ENCODE measurements at regions not wholly inside any gene's neighbourhood (a gene's known extent, or its start where the extent isn't known, plus 50 kb on each side); places are given as distances from the start of the nearest gene placed in this dataset.

DNA sequence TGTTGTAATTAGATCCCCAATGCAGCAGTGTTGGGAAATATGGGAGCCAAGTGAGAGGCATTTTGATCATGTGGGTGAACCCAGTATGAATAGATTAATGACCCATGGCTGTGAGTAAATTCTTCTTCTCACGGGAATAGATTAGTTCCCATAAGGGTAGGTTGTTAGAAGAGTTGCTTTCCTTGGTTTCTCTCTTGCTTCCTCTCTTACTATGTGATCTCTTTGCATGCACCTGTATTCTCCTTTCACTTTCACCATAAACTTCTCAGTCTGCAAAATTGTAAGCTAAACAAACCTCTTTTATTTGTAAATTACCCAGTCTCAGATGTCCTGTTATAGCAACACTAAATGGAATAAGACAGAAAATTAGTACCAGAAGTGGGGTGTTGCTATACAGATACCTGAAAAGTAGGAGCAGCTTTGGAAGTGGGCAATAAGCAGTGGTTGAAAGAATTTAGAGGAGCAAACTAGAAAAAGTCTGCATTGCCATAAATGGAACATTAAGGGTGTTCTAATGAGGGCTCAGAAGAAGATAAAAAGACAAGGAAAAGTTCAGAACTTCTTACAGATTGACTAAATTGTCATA is 1090.0 kb upstream of the ARRDC3 start:
- no CpG with 5 or more reads among the region's 1 CpG for WGBS, 2 experiments (ENCODE audit: insufficient coverage in 2 of 2)
- H3K4me1 ChIP-seq (ENCODE audit: control insufficient read depth, insufficient read depth, low read length, poor library complexity, severe bottlenecking) = no peaks in the 10 kb centered on the region
- H3K4me3 ChIP-seq (ENCODE audit: extremely low read depth, insufficient read depth, low read length, poor library complexity, severe bottlenecking) = no peak overlapping the region
- H3K9me3 ChIP-seq (ENCODE audit: control insufficient read depth, low read length) = no peaks in the 10 kb centered on the region
- H3K36me3 ChIP-seq (ENCODE audit: control insufficient read depth, insufficient read depth, low read length) = no peaks in the 10 kb centered on the region
- H3K27ac ChIP-seq (ENCODE audit: low read depth, low read length, severe bottlenecking) = no peak overlapping the region

DNA sequence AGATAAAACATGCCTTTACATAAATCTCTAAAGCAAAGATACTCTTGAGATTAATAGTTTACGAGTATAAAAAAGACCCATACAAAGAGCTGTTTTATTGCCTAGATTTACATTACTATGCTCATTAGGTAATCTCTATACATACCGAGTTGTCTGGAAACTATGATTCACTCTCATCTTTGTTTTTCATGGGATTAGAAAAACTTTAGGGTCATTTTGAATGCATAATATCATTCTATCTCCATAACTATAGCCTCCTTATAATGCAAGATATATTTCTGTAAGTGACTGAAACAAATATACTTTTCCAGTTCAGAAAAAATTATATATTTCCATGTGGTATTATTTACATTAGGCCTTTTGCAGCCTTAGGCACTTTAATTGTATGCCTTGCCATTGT is 1088.7 kb upstream of the ARRDC3 start:
- Histone ChIP-seq H3K4me3 (ENCODE audit: extremely low read depth, insufficient read depth, low read length, poor library complexity, severe bottlenecking) (no peak overlapping the region), H3K4me1 (ENCODE audit: control insufficient read depth, insufficient read depth, low read length, poor library complexity, severe bottlenecking) (no peaks in the 10 kb centered on the region)
- WGBS, 2 experiments (ENCODE audit: insufficient coverage in 2 of 2) = no CpG with 5 or more reads among the region's 2 CpGs

DNA sequence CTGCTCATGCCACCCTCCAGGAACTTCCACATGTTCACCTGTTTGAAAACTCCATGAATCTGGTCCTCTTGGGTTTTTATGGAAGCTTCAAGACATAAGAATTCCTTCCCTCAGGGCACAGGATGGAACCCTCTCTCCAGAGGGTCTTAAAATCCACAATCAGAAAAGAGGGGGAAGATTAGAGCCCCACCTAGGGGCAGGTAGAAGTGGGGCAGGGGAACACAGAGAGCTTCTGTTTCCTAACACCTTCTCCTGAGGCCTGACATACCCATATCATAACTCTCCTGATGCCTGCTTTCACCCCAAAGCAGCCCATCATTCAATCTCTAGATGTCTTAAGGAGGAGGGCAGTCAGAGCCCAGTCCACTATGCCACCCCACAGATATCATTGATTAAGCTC is 1087.7 kb upstream of the ARRDC3 start:
- Histone ChIP-seq H3K4me3 (ENCODE audit: extremely low read depth, insufficient read depth, low read length, poor library complexity, severe bottlenecking) (no peak overlapping the region), H3K36me3 (ENCODE audit: control insufficient read depth, insufficient read depth, low read length) (no peaks in the 10 kb centered on the region), H3K4me1 (ENCODE audit: control insufficient read depth, insufficient read depth, low read length, poor library complexity, severe bottlenecking) (no peaks in the 10 kb centered on the region), H3K27ac (ENCODE audit: low read depth, low read length, severe bottlenecking) (no peak overlapping the region), H3K9me3 (ENCODE audit: control insufficient read depth, low read length) (no peaks in the 10 kb centered on the region)

More for the DNA sequence above, 1088.7 kb upstream of the ARRDC3 start:
- no peaks in the 10 kb centered on the region for H3K9me3 ChIP-seq (ENCODE audit: control insufficient read depth, low read length)
- H3K27ac ChIP-seq (ENCODE audit: low read depth, low read length, severe bottlenecking) = no peak overlapping the region
- H3K36me3 ChIP-seq (ENCODE audit: control insufficient read depth, insufficient read depth, low read length) = no peaks in the 10 kb centered on the region

DNA sequence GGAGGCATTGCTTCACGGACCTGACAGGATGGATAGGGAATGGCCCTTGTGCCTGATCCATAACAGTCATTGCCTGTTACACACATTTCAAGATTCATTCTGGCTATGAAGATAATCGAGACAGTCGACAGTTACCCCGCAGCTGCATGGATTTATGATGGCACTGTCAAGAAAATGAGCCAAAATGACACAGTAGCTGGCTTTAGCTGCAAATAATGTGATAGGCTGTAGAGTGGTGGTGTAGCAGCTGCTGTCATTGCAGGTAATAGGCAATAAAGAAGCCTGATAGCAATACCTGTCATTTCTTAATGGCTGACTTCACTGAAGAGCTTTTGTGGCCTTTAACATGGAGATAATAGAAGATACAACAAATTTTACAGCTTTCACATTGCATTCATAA is 1085.2 kb upstream of the ARRDC3 start:
- Histone ChIP-seq H3K27ac (ENCODE audit: low read depth, low read length, severe bottlenecking) (no peak overlapping the region), H3K4me3 (ENCODE audit: extremely low read depth, insufficient read depth, low read length, poor library complexity, severe bottlenecking) (no peak overlapping the region), H3K36me3 (ENCODE audit: control insufficient read depth, insufficient read depth, low read length) (no peaks in the 10 kb centered on the region), H3K9me3 (ENCODE audit: control insufficient read depth, low read length) (no peaks in the 10 kb centered on the region), H3K4me1 (ENCODE audit: control insufficient read depth, insufficient read depth, low read length, poor library complexity, severe bottlenecking) (no peaks in the 10 kb centered on the region)
- WGBS, 2 experiments (ENCODE audit: insufficient coverage in 2 of 2) = 83 to 85% methylated on average over 1 to 3 of the region's 4 CpGs

DNA sequence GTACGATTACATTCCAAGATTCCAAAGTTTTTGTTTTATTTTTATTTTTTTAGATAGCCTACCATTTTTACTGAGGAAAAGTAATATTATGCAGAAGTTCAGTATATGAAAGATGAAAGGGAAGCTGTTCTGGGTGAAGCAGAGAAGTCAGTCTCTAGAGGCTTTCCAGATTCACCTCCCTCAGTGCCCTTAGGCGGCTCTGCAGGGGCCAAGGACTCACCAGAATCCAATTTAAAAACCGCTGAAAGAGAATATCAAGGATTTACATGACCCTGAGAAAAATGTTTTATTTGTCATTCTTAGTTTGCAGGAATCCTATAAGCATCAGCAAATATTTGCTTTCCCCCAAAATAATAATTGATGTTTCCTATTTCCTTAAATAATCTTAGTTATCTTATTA is 1084.6 kb upstream of the ARRDC3 start:
- H3K9me3 ChIP-seq (ENCODE audit: control insufficient read depth, low read length) = no peaks in the 10 kb centered on the region
- no peak overlapping the region for H3K27ac ChIP-seq (ENCODE audit: low read depth, low read length, severe bottlenecking)
- no peaks in the 10 kb centered on the region for H3K4me1 ChIP-seq (ENCODE audit: control insufficient read depth, insufficient read depth, low read length, poor library complexity, severe bottlenecking)
- H3K4me3 ChIP-seq (ENCODE audit: extremely low read depth, insufficient read depth, low read length, poor library complexity, severe bottlenecking) = no peak overlapping the region
- WGBS, 2 experiments (ENCODE audit: insufficient coverage in 2 of 2) = no CpG with 5 or more reads among the region's 3 CpGs
- H3K36me3 ChIP-seq (ENCODE audit: control insufficient read depth, insufficient read depth, low read length) = no peaks in the 10 kb centered on the region

DNA sequence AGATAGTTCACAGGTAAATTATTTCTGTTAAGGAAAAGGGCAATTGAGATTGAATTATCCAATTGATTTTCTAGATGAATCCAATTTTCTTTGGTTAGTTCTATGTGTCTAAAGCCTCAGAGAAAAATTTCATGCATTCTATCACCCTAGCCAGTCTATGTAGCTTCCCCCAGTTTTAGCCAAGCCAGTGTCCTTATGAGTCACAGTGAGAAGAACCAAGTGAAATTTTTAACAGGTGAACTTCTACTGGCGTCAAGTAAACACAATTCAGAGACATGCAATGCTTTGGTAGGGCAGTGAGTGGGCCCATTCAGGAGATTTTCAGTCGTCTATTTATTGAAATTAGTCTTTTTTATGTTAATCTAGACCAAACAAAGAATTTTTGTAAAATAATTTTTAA is 1077.4 kb upstream of the ARRDC3 start:
- Histone ChIP-seq H3K4me1 (ENCODE audit: control insufficient read depth, insufficient read depth, low read length, poor library complexity, severe bottlenecking) (no peaks in the 10 kb centered on the region), H3K4me3 (ENCODE audit: extremely low read depth, insufficient read depth, low read length, poor library complexity, severe bottlenecking) (no peak overlapping the region), H3K36me3 (ENCODE audit: control insufficient read depth, insufficient read depth, low read length) (no peaks in the 10 kb centered on the region), H3K9me3 (ENCODE audit: control insufficient read depth, low read length) (no peaks in the 10 kb centered on the region), H3K27ac (ENCODE audit: low read depth, low read length, severe bottlenecking) (no peak overlapping the region)
- 83 to 89% methylated on average over 1 of the region's 2 CpGs for whole genome bisulfite sequencing, 2 experiments (ENCODE audit: insufficient coverage in 2 of 2)

DNA sequence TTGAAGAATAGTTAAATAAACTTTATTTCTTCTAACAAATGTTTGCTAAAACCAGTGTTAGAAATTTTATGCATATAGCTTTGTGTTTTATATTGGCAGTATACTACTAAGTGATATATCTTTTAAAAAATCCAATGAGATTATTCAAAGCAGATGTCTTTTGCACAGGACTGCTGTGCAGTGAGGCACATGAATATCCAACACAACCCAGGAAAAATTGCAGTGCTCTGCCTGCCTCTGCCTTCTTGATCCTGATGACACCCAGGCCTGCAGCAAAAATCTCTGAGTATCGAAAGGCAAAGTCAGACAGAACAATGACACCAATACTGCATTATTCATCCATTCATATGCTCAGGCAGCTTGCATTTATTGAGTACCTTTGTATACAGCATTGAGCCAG is 1076.5 kb upstream of the ARRDC3 start:
- 86% methylated on average over 1 of the region's 1 CpG; no CpG with 5 or more reads in 1 of the 2 experiments for whole genome bisulfite sequencing, 2 experiments (ENCODE audit: insufficient coverage in 2 of 2)
- Histone ChIP-seq H3K9me3 (ENCODE audit: control insufficient read depth, low read length) (no peaks in the 10 kb centered on the region), H3K4me1 (ENCODE audit: control insufficient read depth, insufficient read depth, low read length, poor library complexity, severe bottlenecking) (no peaks in the 10 kb centered on the region), H3K36me3 (ENCODE audit: control insufficient read depth, insufficient read depth, low read length) (no peaks in the 10 kb centered on the region), H3K27ac (ENCODE audit: low read depth, low read length, severe bottlenecking) (no peak overlapping the region), H3K4me3 (ENCODE audit: extremely low read depth, insufficient read depth, low read length, poor library complexity, severe bottlenecking) (no peak overlapping the region)

DNA sequence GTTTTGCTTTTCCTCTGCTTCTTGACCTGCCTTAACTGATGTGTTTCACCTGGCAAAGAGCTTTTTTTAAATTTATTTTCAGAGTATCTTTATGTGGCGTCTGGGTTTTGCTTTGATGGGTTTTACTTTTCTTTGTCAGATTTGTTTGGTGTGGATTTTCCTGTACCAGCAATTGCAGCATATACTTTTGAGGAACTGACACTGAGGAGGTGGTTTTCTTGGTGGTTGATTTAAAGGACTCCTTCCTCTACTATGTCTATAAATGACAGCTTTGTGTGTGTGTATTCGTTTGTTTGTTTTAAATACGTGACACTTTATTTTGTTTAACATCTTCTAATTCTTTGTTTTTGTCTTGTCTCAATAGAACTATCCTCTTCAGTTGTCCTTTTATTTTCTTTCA is 1071.9 kb upstream of the ARRDC3 start:
- no peaks in the 10 kb centered on the region for H3K9me3 ChIP-seq (ENCODE audit: control insufficient read depth, low read length)
- no peaks in the 10 kb centered on the region for H3K36me3 ChIP-seq (ENCODE audit: control insufficient read depth, insufficient read depth, low read length)
- no peaks in the 10 kb centered on the region for H3K4me1 ChIP-seq (ENCODE audit: control insufficient read depth, insufficient read depth, low read length, poor library complexity, severe bottlenecking)
- no peak overlapping the region for H3K27ac ChIP-seq (ENCODE audit: low read depth, low read length, severe bottlenecking)
- H3K4me3 ChIP-seq (ENCODE audit: extremely low read depth, insufficient read depth, low read length, poor library complexity, severe bottlenecking) = no peak overlapping the region
- WGBS, 2 experiments (ENCODE audit: insufficient coverage in 2 of 2) = no CpG with 5 or more reads among the region's 3 CpGs

DNA sequence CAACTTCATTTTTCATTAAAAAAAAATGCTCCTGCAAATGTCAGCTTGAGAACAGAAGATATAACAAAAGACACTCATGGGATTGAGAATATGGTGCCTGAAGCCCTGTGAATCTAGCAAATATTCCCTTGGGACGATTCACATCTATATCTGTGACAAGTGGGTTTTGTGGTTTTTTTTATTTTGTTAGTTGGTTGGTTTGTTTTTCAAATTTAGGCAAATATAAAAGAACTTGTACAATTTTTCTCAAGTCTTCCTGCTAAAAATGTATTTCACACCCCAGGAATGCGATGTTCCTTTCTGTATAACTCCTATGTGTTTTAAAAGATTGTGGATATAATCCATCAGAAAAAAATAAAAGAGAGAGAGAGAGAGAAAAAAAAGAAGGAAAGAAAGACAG is 1061.8 kb upstream of the ARRDC3 start:
- Histone ChIP-seq H3K9me3 (ENCODE audit: control insufficient read depth, low read length) (no peaks in the 10 kb centered on the region), H3K36me3 (ENCODE audit: control insufficient read depth, insufficient read depth, low read length) (no peaks in the 10 kb centered on the region), H3K4me1 (ENCODE audit: control insufficient read depth, insufficient read depth, low read length, poor library complexity, severe bottlenecking) (no peaks in the 10 kb centered on the region), H3K27ac (ENCODE audit: low read depth, low read length, severe bottlenecking) (no peak overlapping the region), H3K4me3 (ENCODE audit: extremely low read depth, insufficient read depth, low read length, poor library complexity, severe bottlenecking) (no peak overlapping the region)
- 71% methylated on average over 1 of the region's 2 CpGs; no CpG with 5 or more reads in 1 of the 2 experiments for WGBS, 2 experiments (ENCODE audit: insufficient coverage in 2 of 2)

DNA sequence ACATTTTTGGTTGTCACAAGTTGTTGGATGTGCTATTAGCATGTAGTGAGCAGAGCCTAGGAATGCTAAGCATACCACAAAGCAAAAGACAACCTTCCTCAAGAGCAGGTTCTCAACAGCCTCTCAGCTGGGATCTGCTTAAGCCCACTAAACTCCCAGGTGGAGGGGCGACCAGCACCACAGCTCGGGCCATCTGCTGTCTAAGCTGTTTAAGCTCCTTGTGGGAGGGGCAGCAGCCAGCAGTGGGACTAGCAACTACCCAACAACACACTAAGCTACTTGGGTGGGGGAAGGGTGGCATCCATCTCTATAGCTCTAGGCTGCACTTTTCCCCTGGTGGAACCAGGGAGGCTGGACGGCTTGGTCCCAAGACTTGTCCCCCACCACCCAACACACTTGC is 1052.7 kb upstream of the ARRDC3 start:
- 73 to 80% methylated on average over 1 to 2 of the region's 3 CpGs for WGBS, 2 experiments (ENCODE audit: insufficient coverage in 2 of 2)
- no peaks in the 10 kb centered on the region for H3K36me3 ChIP-seq (ENCODE audit: control insufficient read depth, insufficient read depth, low read length)

DNA sequence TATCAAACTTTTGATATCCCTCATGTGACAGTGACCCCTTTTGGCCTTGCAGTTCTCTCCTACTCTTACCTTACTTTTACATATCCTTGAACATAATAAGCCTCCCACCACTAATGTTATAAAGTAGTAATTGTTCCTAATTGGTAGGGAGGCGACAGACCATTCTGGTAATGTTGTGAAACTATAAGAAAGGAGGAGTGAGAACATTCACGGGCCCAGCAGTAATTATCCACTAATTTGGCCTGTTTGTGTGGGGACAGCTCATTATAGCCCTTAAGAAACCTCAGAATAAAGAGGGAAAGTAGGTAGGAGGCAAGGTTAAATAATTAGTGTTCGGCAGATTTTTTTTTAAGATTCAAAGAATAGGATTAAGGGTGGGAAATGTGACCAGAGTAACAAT is 1046.5 kb upstream of the ARRDC3 start:
- H3K9me3 ChIP-seq (ENCODE audit: control insufficient read depth, low read length) = no peaks in the 10 kb centered on the region
- no peak overlapping the region for H3K4me3 ChIP-seq (ENCODE audit: extremely low read depth, insufficient read depth, low read length, poor library complexity, severe bottlenecking)
- WGBS, 2 experiments (ENCODE audit: insufficient coverage in 2 of 2) = 75 to 86% methylated on average over 2 to 3 of the region's 3 CpGs
- no peaks in the 10 kb centered on the region for H3K4me1 ChIP-seq (ENCODE audit: control insufficient read depth, insufficient read depth, low read length, poor library complexity, severe bottlenecking)
- H3K27ac ChIP-seq (ENCODE audit: low read depth, low read length, severe bottlenecking) = no peak overlapping the region
- H3K36me3 ChIP-seq (ENCODE audit: control insufficient read depth, insufficient read depth, low read length) = no peaks in the 10 kb centered on the region

More for the DNA sequence above, 1052.7 kb upstream of the ARRDC3 start:
- Histone ChIP-seq H3K4me3 (ENCODE audit: extremely low read depth, insufficient read depth, low read length, poor library complexity, severe bottlenecking) (no peak overlapping the region), H3K27ac (ENCODE audit: low read depth, low read length, severe bottlenecking) (no peak overlapping the region), H3K4me1 (ENCODE audit: control insufficient read depth, insufficient read depth, low read length, poor library complexity, severe bottlenecking) (no peaks in the 10 kb centered on the region), H3K9me3 (ENCODE audit: control insufficient read depth, low read length) (no peaks in the 10 kb centered on the region)
